Stimulated activated CD4-positive, alpha-beta T cell treated with anti-CD3 and anti-CD28 coated beads, Interleukin-15, amount 100 ng/mL, for 48 hours (primary cell): ENCODE measurements at regions not wholly inside any gene's neighbourhood (a gene's known extent, or its start where the extent isn't known, plus 50 kb on each side); places are given as distances from the start of the nearest gene placed in this dataset.
"Not testable (repeated sequence)": the region's sequence is repeated elsewhere in the genome, so short reads cannot be mapped to it uniquely, and the experiment has no call there.

Experiments
- DNase-seq, 2 donors: peaks; one replicate each; pipeline ENCODE4 v3.0.0-alpha.2; 2020; ENCODE audit warnings: low read depth in 2 of 2

DNA sequence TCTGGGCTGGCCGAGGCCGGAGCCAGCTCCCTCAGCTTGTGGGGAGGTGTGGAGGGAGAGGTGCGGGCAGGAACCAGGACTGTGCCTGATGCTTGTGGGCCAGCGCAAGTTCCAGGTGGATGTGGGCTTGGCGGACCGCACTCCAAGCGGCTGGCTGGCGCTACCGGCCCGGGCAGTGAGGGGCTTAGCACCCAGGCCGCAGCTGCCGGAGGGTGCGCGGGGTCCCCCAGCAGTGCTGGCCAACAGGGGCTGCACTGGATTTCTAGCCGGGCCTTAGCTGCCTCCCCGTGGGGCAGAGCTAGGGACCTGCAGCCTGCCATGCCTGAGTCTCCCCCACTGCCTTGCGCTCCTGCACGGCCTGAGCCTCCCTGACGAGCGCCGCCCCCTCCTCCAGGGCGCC lies 242.8 kb downstream of the CCSER2 start:
- DNase-seq: no peak

DNA sequence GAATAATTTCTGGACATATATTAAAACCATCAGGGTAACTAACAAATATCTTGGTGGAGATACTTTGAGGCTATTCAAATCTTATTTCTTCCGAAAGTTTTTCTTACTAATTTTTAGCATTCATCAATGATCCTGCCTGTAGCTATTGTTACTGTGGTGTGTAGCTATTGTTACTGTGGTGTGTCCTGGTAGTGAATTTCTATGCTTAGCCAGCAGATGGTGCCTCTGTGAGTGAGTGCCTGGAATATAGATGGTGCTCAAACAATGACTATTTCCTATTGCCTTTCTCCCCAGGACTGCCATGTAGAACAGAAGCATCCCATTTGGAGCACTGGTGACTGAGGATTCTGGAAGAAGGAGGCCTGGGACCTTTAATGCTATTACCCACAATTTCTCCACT lies 245.7 kb downstream of the CCSER2 start:
- DNase-seq: no peak

DNA sequence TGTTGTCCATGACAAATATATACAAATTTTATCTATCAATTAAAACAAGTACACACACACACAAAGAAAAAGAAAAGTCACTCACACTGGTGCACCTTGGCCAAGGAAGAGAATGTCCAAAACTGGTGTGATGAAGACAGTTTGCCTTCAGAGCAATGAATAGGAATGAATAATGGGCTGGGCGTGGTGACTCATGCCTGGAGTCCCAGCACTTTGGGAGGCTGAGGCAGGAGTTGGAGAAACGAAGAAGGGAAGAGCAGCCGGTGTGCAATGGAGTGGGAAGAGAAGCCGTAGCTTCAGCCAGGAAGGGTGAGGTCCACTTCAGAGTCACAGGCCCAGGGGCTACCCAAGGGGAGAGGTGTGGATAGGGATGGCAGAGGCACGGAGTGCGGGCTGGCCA lies 253.6 kb downstream of the CCSER2 start:
- no peak for DNase-seq

DNA sequence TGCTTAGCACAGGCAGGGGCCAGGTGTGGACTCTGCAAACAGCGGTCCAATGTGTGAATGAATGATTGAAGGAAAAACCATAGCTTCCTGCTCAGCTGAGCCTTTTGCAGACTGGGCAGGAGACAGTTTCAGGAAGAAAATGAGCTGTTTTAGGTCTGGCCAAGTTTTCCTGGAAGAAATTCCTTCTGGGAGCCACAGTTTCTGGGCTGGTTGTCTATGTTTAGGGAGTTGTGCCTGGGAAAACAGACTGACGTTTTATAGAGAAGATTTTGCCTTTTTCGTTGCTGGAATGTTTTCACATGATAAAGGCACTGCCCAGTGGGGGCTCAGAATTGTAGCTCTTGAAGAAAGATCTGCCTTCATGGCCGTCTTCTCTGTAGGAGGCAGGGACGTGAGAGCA lies 255.1 kb downstream of the CCSER2 start:
- DNase-seq: no peak

DNA sequence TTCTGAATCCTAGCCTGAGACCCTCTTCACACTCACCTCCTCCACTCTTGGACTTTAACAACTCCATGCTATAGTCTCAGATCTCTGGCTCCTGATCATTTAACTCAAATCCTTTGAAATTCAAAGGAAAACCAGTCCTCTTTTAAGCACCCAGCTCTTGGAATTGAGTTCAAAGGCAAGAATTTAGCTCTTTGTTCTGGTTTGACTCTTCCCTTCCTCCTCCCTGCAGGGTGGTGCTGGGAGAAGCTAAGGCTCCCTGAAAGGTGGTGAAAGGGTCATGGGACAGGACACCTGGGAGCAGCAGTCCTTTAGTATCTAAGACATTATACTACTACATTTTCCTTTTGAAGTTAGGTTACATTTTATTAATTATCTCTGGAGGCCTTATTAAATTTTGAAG lies 259.4 kb downstream of the CCSER2 start:
- no peak for DNase-seq

DNA sequence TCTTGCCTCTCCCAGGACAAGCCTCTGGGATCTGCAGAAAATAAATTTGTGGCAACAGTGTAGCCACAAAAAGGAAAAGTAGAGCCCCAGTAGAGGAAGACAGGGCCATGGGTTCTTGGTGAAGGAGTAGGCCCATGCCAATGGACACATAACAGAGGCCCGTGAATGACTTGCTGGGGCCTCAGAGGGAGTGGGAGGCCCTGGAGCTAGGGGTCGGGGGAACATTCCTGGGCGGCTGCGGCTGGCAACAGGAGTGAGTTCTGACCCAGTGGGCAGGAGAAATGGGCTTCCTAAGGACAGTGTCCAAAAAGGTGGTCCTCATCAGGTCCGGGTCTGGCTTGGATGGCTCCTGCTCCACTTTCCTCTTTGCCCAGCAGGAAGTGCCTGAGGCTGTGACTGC lies 260.0 kb downstream of the CCSER2 start:
- no peak for DNase-seq

DNA sequence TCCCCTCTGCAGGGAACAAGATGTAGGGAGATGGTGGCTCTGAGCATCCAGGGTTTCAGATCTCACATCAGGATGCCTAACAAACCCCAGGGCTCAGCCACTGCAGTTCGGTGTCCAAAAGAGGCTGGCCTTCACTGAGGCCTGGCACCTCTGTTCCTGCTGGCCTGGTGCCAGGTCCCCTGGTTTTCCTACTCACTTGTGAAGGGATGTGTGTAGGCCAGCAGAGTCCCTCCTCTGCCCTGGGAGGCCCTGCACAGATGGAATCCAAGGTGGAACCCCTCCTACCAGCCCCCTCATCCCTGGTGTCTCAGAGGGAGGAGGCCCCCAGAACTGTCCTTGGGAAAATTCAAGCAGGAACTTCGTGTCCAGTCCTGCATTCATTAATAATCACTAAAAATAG lies 260.6 kb downstream of the CCSER2 start:
- DNase-seq: no peak

DNA sequence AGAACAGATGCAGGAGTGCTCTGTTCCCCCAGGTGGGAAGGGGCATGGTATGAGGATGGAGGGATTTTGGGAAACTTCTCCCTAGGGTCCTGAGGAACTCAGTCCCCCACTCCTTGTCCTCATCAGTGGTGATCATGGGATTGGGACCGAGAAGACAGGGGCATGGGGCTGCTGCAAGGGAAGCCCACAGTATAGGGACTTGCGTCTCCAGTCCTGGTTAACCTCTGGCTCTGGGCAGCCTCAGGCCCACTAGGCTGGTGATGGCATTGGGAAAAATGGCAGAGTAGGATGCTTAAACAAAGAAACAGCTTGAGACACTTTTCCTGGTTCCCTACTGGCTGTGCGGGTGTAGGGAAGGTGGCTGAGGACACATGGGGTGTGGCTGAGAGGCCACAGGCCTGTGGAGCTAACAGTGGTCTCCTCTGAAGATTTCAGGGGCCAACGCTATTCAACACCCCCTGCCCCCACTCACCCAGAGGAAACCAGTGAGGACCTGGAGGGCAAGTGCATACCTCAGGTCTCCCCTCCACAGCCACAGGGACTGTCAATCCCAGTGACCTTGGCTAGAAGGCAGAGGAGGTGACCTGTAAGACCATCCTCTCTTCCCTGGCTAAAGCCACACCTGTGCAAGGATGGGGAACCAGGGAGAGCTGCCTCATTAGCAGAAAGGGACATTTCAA lies 261.3 kb downstream of the CCSER2 start:
- no peak for DNase-seq

DNA sequence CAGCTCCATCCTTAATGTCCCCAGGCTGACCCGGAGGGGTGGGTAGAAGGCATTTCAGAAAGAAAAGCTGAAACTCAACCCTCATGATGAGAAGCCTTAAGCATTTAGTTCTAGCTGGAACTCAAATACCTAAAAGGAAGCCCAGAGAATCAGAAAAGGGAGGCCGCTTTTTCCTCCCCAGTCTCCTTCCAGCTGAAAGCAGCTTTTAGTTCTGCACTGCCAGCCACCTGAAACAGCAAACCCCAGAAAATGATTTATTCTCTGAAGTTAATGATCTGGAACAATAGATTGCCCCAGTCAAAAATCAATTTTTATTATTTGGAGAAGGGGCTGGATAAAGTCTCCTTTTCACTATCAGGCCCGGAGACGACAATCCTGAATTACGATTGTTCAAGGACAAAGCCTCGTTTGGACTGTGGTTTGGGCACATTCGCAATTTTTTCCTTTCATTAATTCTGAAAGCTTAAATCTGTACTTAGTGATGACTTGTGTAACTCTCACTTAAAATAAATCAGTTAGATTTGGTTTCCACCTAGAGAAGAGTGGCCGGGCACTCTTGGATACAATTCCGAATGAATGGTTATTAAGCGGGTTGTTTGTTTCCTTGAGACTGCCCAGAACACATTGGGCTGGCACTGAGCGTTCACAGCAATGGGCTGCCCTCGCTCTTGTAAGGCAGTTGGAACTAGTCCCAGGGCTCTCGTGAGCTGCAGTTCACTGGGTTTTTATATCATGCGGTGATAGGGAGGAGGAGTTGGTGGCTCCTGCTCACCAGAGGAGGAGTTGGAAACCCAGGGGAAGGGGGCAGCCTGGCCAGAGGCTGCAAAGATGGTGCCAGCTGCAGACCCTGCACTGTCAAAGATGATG lies 262.2 kb downstream of the CCSER2 start:
- DNase-seq: no peak

DNA sequence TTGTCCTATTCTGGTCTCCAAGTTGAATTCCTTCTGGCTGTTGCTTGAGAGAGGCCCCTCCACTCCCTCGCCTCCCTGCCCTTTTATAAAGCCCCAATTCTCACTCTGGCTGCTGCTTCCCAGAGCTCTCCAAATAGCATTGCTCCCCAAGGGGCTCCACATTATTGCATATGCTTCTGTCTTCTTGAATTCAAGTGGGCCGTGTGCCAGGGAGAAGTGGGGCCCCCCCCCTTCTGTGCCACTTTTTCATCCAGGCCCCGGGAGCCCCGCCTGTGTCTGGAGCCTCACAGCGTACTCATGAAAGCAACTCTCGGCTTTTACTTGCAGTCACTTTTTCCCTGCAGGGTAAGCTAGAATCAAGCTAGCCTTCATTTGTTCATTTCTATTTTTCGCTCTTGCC lies 265.1 kb downstream of the CCSER2 start:
- DNase-seq: no peak

DNA sequence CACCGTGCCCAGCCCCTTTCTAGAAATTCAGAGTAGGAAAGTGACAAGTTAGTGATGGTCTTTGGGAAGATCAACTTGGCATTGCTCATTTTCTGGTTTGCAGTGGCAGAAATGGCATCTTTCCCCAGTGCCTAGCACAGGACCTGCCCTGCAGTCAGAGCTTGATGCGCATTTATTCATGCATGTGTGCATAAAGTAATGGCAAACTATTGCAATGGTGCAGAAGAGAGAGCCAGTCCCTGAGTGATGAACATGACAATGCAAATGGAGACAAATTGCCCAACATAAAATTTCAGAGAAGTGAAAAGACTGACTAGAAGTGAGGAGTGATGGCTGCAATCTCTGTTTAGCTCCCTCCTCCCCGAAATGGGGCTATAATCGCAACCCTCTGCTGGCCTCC lies 268.2 kb downstream of the CCSER2 start:
- no peak for DNase-seq

DNA sequence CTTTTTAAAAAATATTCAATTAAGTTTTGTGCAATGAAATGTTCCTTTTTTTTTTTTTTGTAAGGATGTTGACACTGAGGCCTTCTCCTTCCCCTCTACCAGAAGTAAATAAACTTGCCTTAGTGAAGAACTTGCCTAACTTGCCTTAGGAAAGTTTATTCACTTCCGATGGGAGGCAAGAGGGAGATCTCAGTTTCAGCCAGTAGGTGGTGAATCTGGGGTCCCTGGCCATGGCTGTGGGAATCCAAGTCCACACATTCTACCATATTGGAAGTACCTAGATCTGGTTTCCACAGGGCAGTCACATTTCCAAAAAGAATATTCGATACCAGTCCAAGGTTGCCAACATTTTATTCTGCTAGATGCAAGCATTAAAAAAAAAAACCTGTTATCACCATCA lies 270.9 kb downstream of the CCSER2 start:
- no peak for DNase-seq

DNA sequence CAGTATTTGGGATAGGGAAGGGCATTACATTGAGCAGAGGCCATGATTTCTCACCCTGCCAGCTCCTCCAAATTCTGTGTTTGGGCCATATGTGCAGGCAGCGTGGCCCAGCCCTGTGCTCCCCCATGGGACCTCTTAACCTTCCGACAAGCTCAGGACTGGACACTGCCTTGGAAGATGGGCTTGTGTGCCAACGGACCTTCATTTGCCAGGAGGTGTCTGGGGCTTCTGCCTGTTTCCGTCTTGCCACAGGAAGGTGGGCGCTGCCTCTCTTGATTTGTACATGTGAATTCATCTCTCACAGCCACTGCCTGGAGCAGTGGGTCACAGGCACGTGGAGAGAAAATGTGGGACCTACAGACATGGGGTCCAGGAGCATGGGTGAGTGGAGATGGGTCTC lies 272.6 kb downstream of the CCSER2 start:
- no peak for DNase-seq

DNA sequence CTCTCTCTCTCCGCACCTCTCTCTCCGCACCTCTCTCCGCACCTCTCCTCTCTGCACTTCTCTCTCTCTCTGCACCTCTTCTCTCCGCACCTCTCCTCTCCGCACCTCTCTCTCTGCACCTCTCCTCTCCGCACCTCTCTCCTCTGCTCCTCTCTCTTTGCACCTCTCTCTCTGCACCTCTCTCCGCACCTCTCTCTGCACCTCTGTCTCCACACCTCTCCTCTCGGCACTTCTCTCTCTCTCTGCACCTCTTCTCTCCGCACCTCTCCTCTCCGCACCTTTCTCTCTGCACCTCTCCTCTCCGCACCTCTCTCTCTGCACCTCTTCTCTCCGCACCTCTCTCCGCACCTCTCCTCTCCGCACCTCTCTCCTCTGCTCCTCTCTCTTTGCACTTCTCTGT lies 274.2 kb downstream of the CCSER2 start:
- not testable (repeated sequence) for DNase-seq

DNA sequence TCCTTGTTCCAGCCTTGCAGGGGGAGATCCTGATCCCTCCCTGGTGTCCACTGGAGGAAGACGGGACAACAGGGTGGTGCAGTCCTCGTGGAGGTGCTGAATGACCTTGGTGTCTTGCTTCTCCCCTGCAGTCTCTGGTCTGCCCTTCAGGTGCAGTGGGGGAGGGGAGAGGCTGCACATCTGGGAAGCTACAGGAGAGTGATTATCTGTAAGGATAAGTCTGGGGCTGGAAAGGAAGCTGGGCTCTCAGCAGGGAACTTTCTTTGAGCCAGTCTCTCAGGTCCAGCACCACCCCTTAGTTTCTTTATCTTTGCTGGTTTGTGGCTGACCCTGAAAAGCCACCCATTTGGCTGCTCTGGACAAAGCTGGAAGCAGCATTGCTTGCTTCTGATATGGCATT lies 275.6 kb downstream of the CCSER2 start:
- DNase-seq: no peak

DNA sequence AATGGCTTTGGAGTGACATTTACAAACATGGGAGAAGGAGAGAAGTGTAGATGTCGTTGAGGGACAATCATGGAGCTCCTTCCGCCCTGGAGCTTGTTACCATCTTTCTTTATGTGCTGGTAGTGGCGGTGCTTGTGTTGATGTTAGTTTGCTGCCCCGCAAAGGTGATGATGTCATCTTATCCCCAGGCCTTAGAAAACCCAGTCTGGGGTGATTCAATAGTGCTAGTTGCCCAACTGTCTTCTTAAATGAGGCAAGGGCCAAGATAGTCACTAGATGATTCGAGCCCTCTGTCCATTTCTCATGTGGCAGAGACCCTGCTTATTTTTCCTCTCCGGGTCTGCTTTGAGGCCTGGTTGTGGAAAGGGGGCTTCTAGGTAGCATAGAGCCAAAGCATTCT lies 277.4 kb downstream of the CCSER2 start:
- DNase-seq: no peak

DNA sequence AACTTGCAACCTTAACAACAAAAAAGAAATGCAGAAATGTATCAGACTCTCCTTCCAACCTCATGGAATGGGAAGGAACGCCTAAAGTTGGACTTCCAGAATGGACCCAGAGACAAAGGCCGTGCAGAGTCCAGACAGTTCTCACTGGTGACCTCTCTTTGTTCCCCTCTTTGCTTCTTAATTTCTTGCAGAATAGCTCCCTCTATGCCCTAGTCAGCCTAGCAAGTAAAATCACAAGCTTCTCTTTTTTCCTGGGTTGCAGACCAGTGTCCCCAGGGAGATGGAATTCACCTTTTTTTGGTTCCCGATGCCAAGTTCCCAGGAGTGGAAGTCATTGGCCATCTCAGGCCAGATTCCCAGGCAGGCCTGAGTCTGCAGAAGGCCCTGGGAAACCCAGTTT lies 278.0 kb downstream of the CCSER2 start:
- DNase-seq: no peak

DNA sequence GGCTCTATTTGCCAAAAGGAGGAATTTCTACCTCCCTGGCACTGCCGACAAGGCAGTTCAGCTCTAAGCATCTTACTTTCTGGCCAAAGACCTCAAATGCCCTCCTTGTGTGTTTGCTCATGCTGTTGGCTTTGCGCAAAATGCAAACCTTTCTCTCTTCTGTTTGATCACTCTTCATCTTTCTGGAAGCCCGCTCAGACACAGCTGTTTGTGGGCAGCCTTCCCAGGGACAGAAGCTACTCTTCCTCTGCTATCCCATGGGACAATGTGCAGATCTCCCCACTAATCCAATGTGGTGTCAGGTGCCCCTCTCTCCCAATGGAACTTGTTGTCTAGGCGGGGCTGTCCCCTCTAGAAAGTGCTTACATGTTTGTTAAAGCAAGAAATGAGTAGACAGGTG lies 278.7 kb downstream of the CCSER2 start:
- DNase-seq: no peak

DNA sequence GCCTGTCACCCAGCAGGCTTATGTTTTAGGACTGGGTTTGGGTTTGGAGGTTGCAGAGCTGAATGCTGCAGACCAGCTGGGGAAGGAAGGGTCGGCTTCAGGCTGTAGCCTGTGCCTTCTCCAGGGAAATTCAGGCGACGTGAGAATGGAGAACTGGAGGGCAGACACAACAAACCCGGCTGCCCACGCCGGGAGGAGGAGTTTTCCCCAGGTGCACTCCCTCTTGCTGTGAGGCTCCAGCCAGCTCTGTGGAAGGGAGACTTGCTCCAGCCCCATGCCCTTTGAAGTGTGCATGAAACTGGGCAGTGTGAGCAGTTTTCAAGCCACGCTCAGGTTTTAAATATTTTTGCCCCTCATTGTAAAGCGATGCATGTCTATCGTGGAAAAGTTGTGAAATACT lies 279.1 kb downstream of the CCSER2 start:
- DNase-seq: no peak

DNA sequence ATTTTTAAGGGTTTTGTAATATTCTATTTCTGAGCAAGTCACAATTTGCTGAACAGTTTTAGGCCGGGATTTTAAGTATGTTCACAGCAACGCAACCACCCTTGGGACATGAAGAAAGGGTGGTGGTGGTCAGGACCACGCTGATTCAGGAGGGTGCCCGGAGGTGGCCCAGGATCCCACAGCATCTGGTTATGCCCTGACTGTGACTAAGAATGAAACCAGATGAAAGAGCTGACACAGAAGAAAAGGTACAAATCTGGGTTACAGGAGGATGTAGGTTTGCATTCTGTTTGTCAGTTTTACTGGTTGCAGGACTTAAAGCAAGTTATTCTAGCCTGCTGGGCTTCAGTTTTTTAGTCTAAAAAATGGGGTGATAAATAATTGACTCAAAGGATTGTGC lies 279.7 kb downstream of the CCSER2 start:
- DNase-seq: no peak

DNA sequence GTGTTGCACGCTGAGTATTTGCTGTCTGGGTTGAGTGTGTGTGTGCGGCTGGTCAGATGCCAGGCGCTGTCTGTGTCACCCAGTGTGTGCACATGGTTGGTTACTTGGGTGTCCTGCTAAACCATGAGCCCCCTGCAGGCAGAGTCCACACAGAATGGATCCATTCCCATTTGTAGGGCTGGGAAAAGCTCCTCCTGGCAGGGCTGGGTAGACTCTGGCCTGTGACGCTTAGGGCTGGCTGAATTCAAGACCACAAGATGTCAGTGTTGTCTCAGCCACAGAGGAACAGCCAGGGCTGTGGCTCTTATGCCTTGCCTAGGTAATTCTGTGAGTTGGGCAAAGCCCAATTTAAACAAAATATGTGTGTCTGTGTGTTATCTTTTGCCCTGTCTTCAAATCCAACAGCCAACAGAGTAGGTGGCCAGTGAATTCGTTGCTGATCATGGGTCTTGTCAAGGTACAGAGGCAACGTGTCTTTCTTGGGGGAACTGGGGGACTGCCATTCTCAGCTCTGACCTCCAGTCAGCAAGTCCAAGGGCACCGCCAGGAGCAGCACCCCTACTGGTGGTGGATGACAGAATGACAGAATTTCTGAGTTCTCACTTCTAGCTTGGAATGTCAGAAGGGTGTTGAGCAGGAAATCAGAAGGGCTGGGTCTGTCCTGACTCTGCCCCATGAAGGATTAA lies 285.1 kb downstream of the CCSER2 start:
- no peak for DNase-seq

DNA sequence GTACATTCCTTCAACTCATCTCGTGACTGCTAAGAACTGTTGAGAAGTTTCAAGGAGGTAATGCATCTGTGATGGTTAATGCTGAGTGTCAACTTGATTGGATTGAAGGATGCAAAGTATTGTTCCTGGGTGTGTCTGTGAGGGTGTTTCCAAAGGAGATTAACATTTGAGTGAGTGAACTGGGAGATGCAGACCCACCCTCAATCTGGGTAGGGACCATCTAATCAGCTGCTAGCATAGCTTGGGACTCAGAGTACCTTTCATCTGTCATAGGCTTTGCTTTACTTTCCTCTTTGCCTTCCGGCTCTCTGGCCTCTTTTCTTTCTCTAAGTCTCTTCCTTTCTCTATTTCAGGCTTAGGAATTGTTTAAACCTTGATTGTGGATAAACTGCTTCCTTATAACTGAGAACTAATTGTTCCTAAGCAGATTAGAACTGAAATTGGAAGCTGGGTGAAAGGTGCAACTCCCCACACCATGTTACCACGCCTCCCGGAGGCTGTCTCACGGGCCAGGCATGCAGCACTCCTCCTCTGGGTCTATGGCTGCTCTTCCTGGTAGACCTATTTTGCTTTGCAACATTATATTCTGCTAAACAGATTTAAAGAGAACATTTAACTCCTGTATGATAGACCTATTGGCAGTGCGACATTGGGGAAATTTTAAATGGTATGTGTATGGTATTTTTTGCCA lies 298.2 kb downstream of the CCSER2 start:
- no peak for DNase-seq
